GM12892 (cell line): ENCODE measurements at regions not wholly inside any gene's neighbourhood (a gene's known extent, or its start where the extent isn't known, plus 50 kb on each side); places are given as distances from the start of the nearest gene placed in this dataset.
A peak's percentile ranks its signal among the peaks of the same experiment; 100 is the strongest.

Experiments used
- DNase-seq: peaks from one replicate; pipeline ENCODE4 v3.0.0; 2011; ENCODE audit not compliant: insufficient read length
- FAIRE-seq: peaks from 2 replicates; lab custom pipeline; 2011; peaks lifted over from hg19 to GRCh38; lab: Jason Lieb, UNC
- POLR2A ChIP-seq: IDR thresholded peaks from 2 replicates; pipeline ENCODE4 v1.6.1; 2011; ENCODE audit warnings: low read depth, low read length, control low read depth
- POLR2AphosphoS5 ChIP-seq: IDR thresholded peaks from 2 replicates; pipeline ENCODE4 v1.6.1; 2011; ENCODE audit warnings: low read depth, low read length, control low read depth
- TAF1 ChIP-seq: IDR thresholded peaks from 2 replicates; pipeline ENCODE4 v1.6.1; 2011; ENCODE audit warnings: low read depth, mild to moderate bottlenecking, control low read depth, low read length, borderline replicate concordance

- DNase-seq = no peak
- no peak for FAIRE-seq
- TF ChIP-seq TAF1 (no peak), POLR2A (no peak), POLR2AphosphoS5 (no peak)
Measured at GRCh38 chr2:176639671-176640070, 370.4 kb downstream of the MTX2 start.

GRCh38 chr2:176641436-176641835 is 372.2 kb downstream of the MTX2 start:
- DNase-seq (no peak), FAIRE-seq (no peak)
- TF ChIP-seq POLR2A (no peak), TAF1 (no peak), POLR2AphosphoS5 (no peak)

GRCh38 chr2:176642074-176642473 is 372.8 kb downstream of the MTX2 start:
- TF ChIP-seq TAF1 = no peak
- TF ChIP-seq POLR2A = no peak
- no peak for TF ChIP-seq POLR2AphosphoS5
- FAIRE-seq (no peak), DNase-seq (no peak)

GRCh38 chr2:176643646-176644045 is 374.4 kb downstream of the MTX2 start:
- TF ChIP-seq POLR2A (no peak), TAF1 (no peak), POLR2AphosphoS5 (no peak)
- no peak for DNase-seq
- FAIRE-seq = no peak

- peak; percentile 9 for FAIRE-seq
- no peak for TF ChIP-seq POLR2A
- no peak for TF ChIP-seq TAF1
- no peak for TF ChIP-seq POLR2AphosphoS5
- DNase-seq = no peak
Measured at GRCh38 chr2:176645494-176645893, 376.3 kb downstream of the MTX2 start.

- DNase-seq (no peak), FAIRE-seq (no peak)
- TF ChIP-seq TAF1 = no peak
- no peak for TF ChIP-seq POLR2A
- no peak for TF ChIP-seq POLR2AphosphoS5
Measured at GRCh38 chr2:176646033-176646615, 376.9 kb downstream of the MTX2 start.

- no peak for DNase-seq
- FAIRE-seq = no peak
- no peak for TF ChIP-seq POLR2AphosphoS5
- no peak for TF ChIP-seq POLR2A
- TF ChIP-seq TAF1 = no peak
Measured at GRCh38 chr2:176647325-176648165, 378.3 kb downstream of the MTX2 start.

- TF ChIP-seq POLR2A (no peak), TAF1 (no peak), POLR2AphosphoS5 (no peak)
- FAIRE-seq (no peak), DNase-seq (no peak)
Measured at GRCh38 chr2:176648700-176649297, 379.6 kb downstream of the MTX2 start.

- no peak for FAIRE-seq
- no peak for DNase-seq
- TF ChIP-seq POLR2A = no peak
- no peak for TF ChIP-seq POLR2AphosphoS5
Measured at GRCh38 chr2:176650104-176650837, 381.0 kb downstream of the MTX2 start.

GRCh38 chr2:176650838-176651555 is 381.8 kb downstream of the MTX2 start:
- FAIRE-seq (no peak), DNase-seq (no peak)
- TF ChIP-seq POLR2A (no peak), POLR2AphosphoS5 (no peak), TAF1 (no peak)
